ENCODE measurements at regions not wholly inside any gene's neighbourhood (a gene's known extent, or its start where the extent isn't known, plus 50 kb on each side); places are given as distances from the start of the nearest gene placed in this dataset.
A peak's percentile ranks its signal among the peaks of the same experiment; 100 is the strongest.

- TF ChIP-seq IKZF2 (IDR thresholded peaks at IDR 0.05) = peak in 1 of 2 experiments; percentile 23; a peak in 2 of 4 replicates
- TF ChIP-seq NRF1 (conservative IDR thresholded peaks at IDR 0.05; ENCODE audit: low read depth, low read length) = no peak
- TF ChIP-seq BRCA1 (IDR thresholded peaks at IDR 0.05; ENCODE audit: low read depth, low read length) = no peak
- 0 out of 2 replicates have a peak, but pooled peaks have one; percentile 12 for TF ChIP-seq NR2F1 (conservative IDR thresholded peaks at IDR 0.05)
- TF ChIP-seq YY1 (IDR thresholded peaks at IDR 0.05; ENCODE audit: low read depth, low read length) = no peak
- 0 out of 2 replicates have a peak, but pooled peaks have one; percentile 11 for TF ChIP-seq EED (IDR thresholded peaks at IDR 0.05; ENCODE audit: low read depth)
- TF ChIP-seq TBL1XR1 (IDR thresholded peaks at IDR 0.05; ENCODE audit: low read depth, low read length) = no peak
- TF ChIP-seq SKIL (IDR thresholded peaks at IDR 0.05; ENCODE audit: low read depth, poor library complexity, severe bottlenecking) = peak; percentile 17
- TF ChIP-seq RCOR1 (conservative IDR thresholded peaks at IDR 0.05; ENCODE audit: low read depth, low read length) = no peak
- TF ChIP-seq GATAD2B (conservative IDR thresholded peaks at IDR 0.05; ENCODE audit: low read depth) = 0 out of 2 replicates have a peak, but pooled peaks have one; percentile 34
Observed at GRCh38 chr7:46682836-46683624, 762.0 kb upstream of the IGFBP3 start (continued).
